ENCODE measurements at regions not wholly inside any gene's neighbourhood (a gene's known extent, or its start where the extent isn't known, plus 50 kb on each side); places are given as distances from the start of the nearest gene placed in this dataset.

DNA sequence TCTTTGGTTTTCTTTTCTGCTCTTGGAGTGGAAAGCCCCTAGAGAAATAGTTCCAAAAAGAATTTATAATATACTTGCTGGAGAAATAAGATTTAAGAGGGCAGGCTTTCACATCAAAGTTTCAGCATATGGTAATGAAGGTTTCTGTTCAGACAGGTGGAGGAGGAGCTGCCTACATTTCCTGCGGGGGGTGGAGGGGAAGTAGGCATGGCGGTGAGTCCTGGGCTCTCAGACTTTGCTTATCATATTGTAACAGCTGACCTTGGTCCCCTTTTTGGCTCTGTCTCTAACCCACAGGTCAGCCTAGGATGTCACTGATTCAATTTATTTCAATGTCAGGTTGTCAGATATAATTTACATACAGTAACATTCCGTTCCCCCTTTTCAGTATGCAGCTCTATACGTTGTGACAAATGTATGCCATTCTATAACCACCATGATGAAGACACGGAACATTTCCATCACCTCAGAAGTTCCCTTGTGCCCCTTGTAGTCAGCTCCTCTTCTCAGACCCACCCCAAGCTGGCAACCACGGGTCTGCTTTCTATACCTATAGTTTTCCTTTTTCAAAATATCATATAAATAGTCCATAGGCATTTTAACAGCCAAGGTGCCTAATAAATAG, 77.6 kb upstream of the GGTLC1 start:
- H3K27ac ChIP-seq = no peak overlapping the region
- H3K4me3 ChIP-seq = no peak overlapping the region
- no peaks in the 10 kb centered on the region for H3K9me3 ChIP-seq
- no peaks in the 10 kb centered on the region for H3K36me3 ChIP-seq
- TF ChIP-seq, protein P1, sequence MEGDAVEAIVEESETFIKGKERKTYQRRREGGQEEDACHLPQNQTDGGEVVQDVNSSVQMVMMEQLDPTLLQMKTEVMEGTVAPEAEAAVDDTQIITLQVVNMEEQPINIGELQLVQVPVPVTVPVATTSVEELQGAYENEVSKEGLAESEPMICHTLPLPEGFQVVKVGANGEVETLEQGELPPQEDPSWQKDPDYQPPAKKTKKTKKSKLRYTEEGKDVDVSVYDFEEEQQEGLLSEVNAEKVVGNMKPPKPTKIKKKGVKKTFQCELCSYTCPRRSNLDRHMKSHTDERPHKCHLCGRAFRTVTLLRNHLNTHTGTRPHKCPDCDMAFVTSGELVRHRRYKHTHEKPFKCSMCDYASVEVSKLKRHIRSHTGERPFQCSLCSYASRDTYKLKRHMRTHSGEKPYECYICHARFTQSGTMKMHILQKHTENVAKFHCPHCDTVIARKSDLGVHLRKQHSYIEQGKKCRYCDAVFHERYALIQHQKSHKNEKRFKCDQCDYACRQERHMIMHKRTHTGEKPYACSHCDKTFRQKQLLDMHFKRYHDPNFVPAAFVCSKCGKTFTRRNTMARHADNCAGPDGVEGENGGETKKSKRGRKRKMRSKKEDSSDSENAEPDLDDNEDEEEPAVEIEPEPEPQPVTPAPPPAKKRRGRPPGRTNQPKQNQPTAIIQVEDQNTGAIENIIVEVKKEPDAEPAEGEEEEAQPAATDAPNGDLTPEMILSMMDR (IDR thresholded peaks at IDR 0.05) = no peak
- no peak for TF ChIP-seq POLR2A (IDR thresholded peaks at IDR 0.05)
- no peak for DNase-seq
- no peaks in the 10 kb centered on the region for H3K27me3 ChIP-seq
- H3K4me1 ChIP-seq = no peaks in the 10 kb centered on the region

DNA sequence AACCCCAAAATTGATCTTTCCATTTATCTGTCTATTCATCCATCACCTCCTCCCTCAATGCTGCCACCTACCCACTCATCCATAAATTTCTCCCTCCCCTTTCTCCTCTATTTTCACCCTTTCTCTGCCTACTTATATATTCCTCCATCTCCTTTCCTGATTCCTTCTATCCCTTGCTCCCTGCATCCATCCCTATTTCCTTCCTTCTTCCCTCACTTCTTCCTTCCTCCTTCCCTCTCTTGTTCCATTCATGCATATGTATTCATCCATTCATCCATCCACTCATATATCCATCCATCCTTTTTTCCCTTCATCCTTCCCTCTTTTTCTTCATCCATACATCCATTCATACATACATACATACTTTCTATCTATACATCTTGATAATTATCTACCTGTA, 76.3 kb upstream of the GGTLC1 start:
- Histone ChIP-seq H3K27me3 (no peaks in the 10 kb centered on the region), H3K9me3 (no peaks in the 10 kb centered on the region), H3K36me3 (no peaks in the 10 kb centered on the region), H3K4me1 (no peaks in the 10 kb centered on the region), H3K27ac (no peak overlapping the region), H3K4me3 (no peak overlapping the region)
- TF ChIP-seq, protein P1 (IDR thresholded peaks at IDR 0.05) = no peak
- no peak for TF ChIP-seq POLR2A (IDR thresholded peaks at IDR 0.05)
- no peak for DNase-seq

GRCh38 chr20:24064092-24064491, 75.5 kb upstream of the GGTLC1 start:
- H3K27ac ChIP-seq = no peak overlapping the region
- TF ChIP-seq, protein P1 (IDR thresholded peaks at IDR 0.05) = no peak
- no peak for TF ChIP-seq POLR2A (IDR thresholded peaks at IDR 0.05)
- no peaks in the 10 kb centered on the region for H3K9me3 ChIP-seq
- H3K4me3 ChIP-seq = no peak overlapping the region
- DNase-seq = no peak
- H3K4me1 ChIP-seq = no peaks in the 10 kb centered on the region
- H3K27me3 ChIP-seq = no peaks in the 10 kb centered on the region
- no peaks in the 10 kb centered on the region for H3K36me3 ChIP-seq

GRCh38 chr20:24063100-24063499, 74.5 kb upstream of the GGTLC1 start:
- H3K9me3 ChIP-seq = no peaks in the 10 kb centered on the region
- no peaks in the 10 kb centered on the region for H3K4me1 ChIP-seq
- no peak for DNase-seq
- H3K36me3 ChIP-seq = no peaks in the 10 kb centered on the region
- H3K27me3 ChIP-seq = no peaks in the 10 kb centered on the region
- no peak overlapping the region for H3K27ac ChIP-seq
- H3K4me3 ChIP-seq = no peak overlapping the region
- TF ChIP-seq POLR2A (IDR thresholded peaks at IDR 0.05) = no peak
- TF ChIP-seq, protein P1 (IDR thresholded peaks at IDR 0.05) = no peak

GRCh38 chr20:24060851-24061590, 72.4 kb upstream of the GGTLC1 start:
- no peak overlapping the region for H3K4me3 ChIP-seq
- no peaks in the 10 kb centered on the region for H3K9me3 ChIP-seq
- no peak overlapping the region for H3K27ac ChIP-seq
- H3K27me3 ChIP-seq = no peaks in the 10 kb centered on the region
- DNase-seq = no peak
- no peak for TF ChIP-seq POLR2A (IDR thresholded peaks at IDR 0.05)
- TF ChIP-seq, protein P1 (IDR thresholded peaks at IDR 0.05) = no peak
- H3K4me1 ChIP-seq = no peaks in the 10 kb centered on the region
- H3K36me3 ChIP-seq = no peaks in the 10 kb centered on the region

Measured in Peyer's patch (tissue), 4 donors.